Nephron progenitor cell (in vitro differentiated cells): ENCODE measurements at regions not wholly inside any gene's neighbourhood (a gene's known extent, or its start where the extent isn't known, plus 50 kb on each side); places are given as distances from the start of the nearest gene placed in this dataset.

Experiments
- DNase-seq: peaks from one replicate; pipeline ENCODE4 v3.0.0; 2021
- H3K27ac Mint-ChIP-seq: 2 replicates; pipeline ENCODE4 v1.8.0; 2021; ENCODE audit warnings: mild to moderate bottlenecking, moderate library complexity, mixed read lengths
- H3K27me3 Mint-ChIP-seq: 2 replicates; pipeline ENCODE4 v1.8.0; 2021; ENCODE audit warnings: mild to moderate bottlenecking, low read depth, mixed read lengths; ENCODE audit not compliant: poor library complexity
- H3K36me3 Mint-ChIP-seq: 2 replicates; pipeline ENCODE4 v1.8.0; 2021; ENCODE audit warnings: low read depth, mixed read lengths
- H3K4me1 Mint-ChIP-seq: 2 replicates; pipeline ENCODE4 v1.8.0; 2021; ENCODE audit warnings: mixed read lengths
- H3K4me3 Mint-ChIP-seq: 2 replicates; pipeline ENCODE4 v1.8.0; 2021; ENCODE audit warnings: mild to moderate bottlenecking, moderate library complexity, mixed read lengths
- H3K9me3 Mint-ChIP-seq: 2 replicates; pipeline ENCODE4 v1.8.0; 2021; ENCODE audit warnings: mild to moderate bottlenecking, moderate library complexity, mixed read lengths
- TF ChIP-seq, protein P1 (sequence below): fragments of 200-600 bp; sonication (generic); IDR thresholded peaks from 2 replicates; pipeline ENCODE4 v1.5.0; 2021; ENCODE audit warnings: antibody characterized with exemption

DNA sequence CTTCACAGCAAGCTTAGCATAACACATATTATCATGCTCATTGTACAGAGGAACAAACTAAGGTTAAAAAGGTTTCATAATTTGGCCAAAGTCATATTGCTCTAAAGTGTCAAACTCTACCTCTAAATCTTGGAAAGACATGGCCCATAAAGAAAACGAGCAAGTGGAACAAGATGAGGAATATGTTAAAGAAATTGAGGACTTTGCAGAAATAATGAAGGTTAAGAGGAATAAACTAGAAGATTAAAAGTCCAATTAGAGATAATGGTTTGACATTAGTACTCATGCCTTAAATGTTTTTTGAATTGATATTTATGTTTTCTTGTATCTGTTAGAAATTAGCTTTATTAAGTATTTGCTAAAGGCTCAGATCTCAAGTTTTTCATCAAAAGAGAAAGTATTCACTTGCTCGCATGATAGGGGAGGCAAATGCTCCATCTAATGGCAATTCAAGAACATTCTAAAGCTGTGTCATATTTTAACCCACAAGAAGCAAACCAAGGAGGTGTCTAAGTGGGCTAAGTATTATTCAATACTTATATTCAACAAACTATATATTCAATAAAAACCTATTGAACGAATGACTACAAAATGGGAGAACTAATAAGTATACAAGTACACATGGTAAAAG is 192.9 kb upstream of the SPTLC3 start:
- peaks cover 24% of the 10 kb centered on the region for H3K9me3 Mint-ChIP-seq
- TF ChIP-seq, protein P1, sequence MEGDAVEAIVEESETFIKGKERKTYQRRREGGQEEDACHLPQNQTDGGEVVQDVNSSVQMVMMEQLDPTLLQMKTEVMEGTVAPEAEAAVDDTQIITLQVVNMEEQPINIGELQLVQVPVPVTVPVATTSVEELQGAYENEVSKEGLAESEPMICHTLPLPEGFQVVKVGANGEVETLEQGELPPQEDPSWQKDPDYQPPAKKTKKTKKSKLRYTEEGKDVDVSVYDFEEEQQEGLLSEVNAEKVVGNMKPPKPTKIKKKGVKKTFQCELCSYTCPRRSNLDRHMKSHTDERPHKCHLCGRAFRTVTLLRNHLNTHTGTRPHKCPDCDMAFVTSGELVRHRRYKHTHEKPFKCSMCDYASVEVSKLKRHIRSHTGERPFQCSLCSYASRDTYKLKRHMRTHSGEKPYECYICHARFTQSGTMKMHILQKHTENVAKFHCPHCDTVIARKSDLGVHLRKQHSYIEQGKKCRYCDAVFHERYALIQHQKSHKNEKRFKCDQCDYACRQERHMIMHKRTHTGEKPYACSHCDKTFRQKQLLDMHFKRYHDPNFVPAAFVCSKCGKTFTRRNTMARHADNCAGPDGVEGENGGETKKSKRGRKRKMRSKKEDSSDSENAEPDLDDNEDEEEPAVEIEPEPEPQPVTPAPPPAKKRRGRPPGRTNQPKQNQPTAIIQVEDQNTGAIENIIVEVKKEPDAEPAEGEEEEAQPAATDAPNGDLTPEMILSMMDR: no peak
- no peak overlapping the region for H3K4me3 Mint-ChIP-seq
- no peak overlapping the region for H3K27ac Mint-ChIP-seq
- no peaks in the 10 kb centered on the region for H3K27me3 Mint-ChIP-seq
- no peaks in the 10 kb centered on the region for H3K36me3 Mint-ChIP-seq
- peaks cover 11% of the 10 kb centered on the region for H3K4me1 Mint-ChIP-seq
- no peak for DNase-seq

DNA sequence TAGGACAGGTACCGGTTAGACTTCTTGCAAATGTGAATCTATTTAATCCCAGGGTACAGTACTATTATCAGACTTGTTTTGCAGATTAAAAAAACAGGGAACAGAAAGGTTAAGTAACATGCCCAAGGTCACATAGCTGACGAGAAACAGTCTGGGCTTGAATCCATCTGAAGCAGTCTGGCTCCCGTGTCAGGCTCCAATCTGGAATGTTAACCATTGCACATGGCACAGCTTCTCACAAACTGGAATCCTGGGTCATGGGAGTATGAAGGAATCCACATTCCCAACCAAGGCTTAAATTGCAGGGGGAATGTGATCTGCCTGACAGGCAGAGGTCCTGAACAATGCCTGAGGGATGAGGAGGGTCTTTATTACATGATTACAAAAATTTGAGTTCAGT is 187.5 kb upstream of the SPTLC3 start:
- Mint-ChIP-seq H3K9me3 (no peaks in the 10 kb centered on the region), H3K4me3 (no peak overlapping the region), H3K27me3 (peaks cover 3% of the 10 kb centered on the region), H3K27ac (no peak overlapping the region), H3K36me3 (no peaks in the 10 kb centered on the region), H3K4me1 (peaks cover 14% of the 10 kb centered on the region)
- no peak for DNase-seq
- TF ChIP-seq, protein P1: no peak

DNA sequence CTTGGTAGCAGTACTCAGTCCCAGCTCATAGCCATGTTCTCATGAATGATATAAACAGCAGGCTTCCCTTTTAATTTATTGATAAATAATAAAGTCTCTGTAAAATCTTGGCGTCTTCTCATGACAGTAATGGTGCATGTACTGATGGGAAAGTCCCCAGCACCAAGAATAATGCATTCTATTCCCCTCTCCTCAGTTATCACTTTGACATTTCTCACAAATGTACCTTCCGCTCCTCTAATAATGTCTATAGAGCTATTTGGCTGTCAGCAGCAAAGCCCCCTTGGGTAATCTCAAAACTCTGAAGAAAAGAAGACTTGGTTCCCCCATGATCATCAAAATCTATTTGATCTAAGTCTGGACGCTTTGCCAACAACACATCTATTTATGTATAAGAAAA is 185.0 kb upstream of the SPTLC3 start:
- Mint-ChIP-seq H3K27ac (no peak overlapping the region), H3K4me1 (peaks cover 14% of the 10 kb centered on the region), H3K4me3 (no peak overlapping the region), H3K9me3 (no peaks in the 10 kb centered on the region), H3K27me3 (peaks cover 3% of the 10 kb centered on the region), H3K36me3 (no peaks in the 10 kb centered on the region)
- no peak for DNase-seq
- TF ChIP-seq, protein P1: no peak

DNA sequence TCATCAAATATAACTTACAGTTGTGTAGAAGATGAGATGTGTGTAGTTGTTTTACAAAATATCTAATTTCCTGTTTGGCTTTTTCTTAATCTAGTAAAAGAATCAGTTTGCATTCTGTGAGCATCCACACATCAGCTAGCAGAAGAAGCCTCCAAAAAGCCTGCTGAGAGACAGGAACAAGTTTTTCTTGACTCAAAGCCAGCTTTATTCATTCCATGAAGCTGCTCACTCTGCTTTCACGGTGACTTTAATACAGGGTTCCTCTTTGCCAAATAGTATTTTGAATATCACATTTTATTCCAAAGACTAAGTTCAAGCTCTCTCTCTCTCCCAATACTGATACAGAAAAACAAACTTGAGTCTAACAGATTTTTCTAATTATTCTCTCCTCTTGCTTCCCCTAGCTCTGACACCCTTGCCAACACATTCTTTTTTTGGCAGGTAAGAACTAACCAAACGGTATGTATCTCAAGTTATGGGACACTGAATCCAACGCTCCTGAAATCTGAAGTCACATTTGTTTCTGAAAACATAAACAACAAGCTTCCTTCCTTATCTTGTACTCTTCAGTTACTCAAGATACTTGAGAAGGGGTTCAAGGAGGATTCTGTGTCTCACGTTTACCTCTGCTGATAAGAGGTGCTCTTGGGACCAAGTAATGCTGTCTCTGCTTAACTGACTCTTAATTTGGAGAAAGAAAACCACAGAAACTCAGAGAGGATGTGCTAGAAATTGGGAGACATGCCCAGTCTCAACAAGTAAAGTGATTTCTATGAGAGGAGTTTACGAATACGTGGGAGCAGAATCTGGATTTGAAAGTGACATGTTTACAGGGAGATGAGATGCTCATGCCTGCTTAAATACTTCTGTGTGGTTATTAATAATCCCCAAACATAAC is 184.2 kb upstream of the SPTLC3 start:
- Mint-ChIP-seq H3K27ac (no peak overlapping the region), H3K27me3 (peaks cover 3% of the 10 kb centered on the region), H3K4me1 (peaks cover 14% of the 10 kb centered on the region), H3K36me3 (no peaks in the 10 kb centered on the region), H3K9me3 (no peaks in the 10 kb centered on the region), H3K4me3 (no peak overlapping the region)
- TF ChIP-seq, protein P1: no peak
- no peak for DNase-seq

DNA sequence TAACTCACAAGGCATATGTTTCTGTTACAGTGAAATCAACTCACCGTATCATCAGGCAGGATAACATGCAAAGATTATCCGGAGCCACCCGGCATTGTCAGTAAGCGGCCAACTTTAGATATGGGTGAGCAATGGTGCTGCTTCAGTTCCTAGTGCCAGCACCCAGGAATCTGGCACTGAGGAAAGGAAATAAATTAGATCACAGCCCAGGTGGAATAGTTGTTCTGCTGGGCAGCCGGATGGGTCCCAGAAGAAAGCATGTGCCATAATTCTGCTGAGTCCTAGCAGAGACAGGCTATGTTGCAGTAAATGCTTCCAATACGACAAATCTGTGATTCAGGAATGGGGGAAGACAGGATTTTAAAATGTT is 183.6 kb upstream of the SPTLC3 start:
- no peak overlapping the region for H3K4me3 Mint-ChIP-seq
- TF ChIP-seq, protein P1: no peak
- H3K36me3 Mint-ChIP-seq: no peaks in the 10 kb centered on the region
- no peaks in the 10 kb centered on the region for H3K9me3 Mint-ChIP-seq
- no peak for DNase-seq
- H3K27me3 Mint-ChIP-seq: peaks cover 3% of the 10 kb centered on the region
- H3K4me1 Mint-ChIP-seq: peaks cover 16% of the 10 kb centered on the region
- no peak overlapping the region for H3K27ac Mint-ChIP-seq
